ENCODE measurements at regions not wholly inside any gene's neighbourhood (a gene's known extent, or its start where the extent isn't known, plus 50 kb on each side); places are given as distances from the start of the nearest gene placed in this dataset.

- no peak overlapping the region for H3K4me3 Mint-ChIP-seq (ENCODE audit: low read depth)
- TF ChIP-seq CTCF (IDR thresholded peaks at IDR 0.05; ENCODE audit: unreplicated experiment): no peak
- no peaks in the 10 kb centered on the region for H3K36me3 Mint-ChIP-seq (ENCODE audit: insufficient read depth)
- H3K27ac Mint-ChIP-seq: peak overlapping the region; percentile 44
- H3K4me1 Mint-ChIP-seq (ENCODE audit: low read depth): peaks cover 1% of the 10 kb centered on the region
- peaks cover 41% of the 10 kb centered on the region for H3K27me3 Mint-ChIP-seq
- H3K9me3 Mint-ChIP-seq (ENCODE audit: low read depth): no peaks in the 10 kb centered on the region
- DNase-seq (ENCODE audit: low spot score, unreplicated experiment): no peak
Measured at GRCh38 chr11:134008634-134009071, 51.9 kb upstream of the IGSF9B start.

DNA sequence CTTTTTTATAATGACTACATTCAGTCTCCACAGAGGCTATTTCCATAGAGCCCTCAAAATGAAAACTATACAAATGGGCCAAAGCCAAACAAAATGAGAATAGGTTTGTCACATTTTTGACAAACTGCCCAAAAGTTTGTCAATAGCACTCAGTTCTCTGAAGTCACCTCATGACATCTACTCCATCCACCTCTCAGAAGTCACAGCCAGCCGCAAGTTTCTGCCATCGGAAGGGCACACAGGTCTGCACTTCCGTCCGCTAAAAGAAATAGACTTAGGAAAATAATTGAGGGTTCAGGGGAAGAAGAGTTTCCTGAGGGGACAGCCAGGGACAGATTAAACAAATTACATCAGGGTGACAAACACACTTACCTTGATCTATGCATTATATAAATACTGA lies 55.4 kb upstream of the JAM3 start:
- no peak for DNase-seq (ENCODE audit: low spot score, unreplicated experiment)
- H3K9me3 Mint-ChIP-seq (ENCODE audit: low read depth): no peaks in the 10 kb centered on the region
- peaks cover 73% of the 10 kb centered on the region for H3K27me3 Mint-ChIP-seq
- peaks cover 1% of the 10 kb centered on the region for H3K4me1 Mint-ChIP-seq (ENCODE audit: low read depth)
- no peak for TF ChIP-seq CTCF (IDR thresholded peaks at IDR 0.05; ENCODE audit: unreplicated experiment)
- H3K36me3 Mint-ChIP-seq (ENCODE audit: insufficient read depth): no peaks in the 10 kb centered on the region
- no peak overlapping the region for H3K4me3 Mint-ChIP-seq (ENCODE audit: low read depth)
- H3K27ac Mint-ChIP-seq: no peak overlapping the region

- Mint-ChIP-seq H3K27me3 (peaks cover 69% of the 10 kb centered on the region), H3K27ac (no peak overlapping the region), H3K4me3 (ENCODE audit: low read depth) (no peak overlapping the region), H3K4me1 (ENCODE audit: low read depth) (no peaks in the 10 kb centered on the region), H3K9me3 (ENCODE audit: low read depth) (no peaks in the 10 kb centered on the region), H3K36me3 (ENCODE audit: insufficient read depth) (no peaks in the 10 kb centered on the region)
- peak; percentile 49 for TF ChIP-seq CTCF (IDR thresholded peaks at IDR 0.05; ENCODE audit: unreplicated experiment)
- no peak for DNase-seq (ENCODE audit: low spot score, unreplicated experiment)
Measured at GRCh38 chr11:134014511-134014910, 54.4 kb upstream of the JAM3 start.

DNA sequence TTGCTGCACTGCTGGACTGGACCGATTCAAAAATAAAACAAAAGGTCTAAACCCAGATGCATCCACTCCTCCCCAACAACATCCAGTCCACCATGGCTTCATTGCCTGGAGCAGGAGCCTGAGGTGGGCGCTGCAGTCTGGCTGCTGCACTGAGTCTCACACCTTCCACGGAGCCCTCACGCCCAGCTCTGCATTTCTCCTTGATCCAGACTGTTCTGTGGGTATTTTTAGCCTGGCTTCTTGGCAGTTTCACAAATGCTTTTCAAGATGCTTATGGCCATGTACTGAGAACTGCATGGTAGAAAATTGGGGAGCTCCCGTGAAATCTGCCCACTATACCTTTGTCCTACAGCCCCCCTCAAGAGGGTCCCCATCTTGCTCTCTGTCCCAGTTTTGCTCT lies 53.3 kb upstream of the JAM3 start:
- no peak overlapping the region for H3K27ac Mint-ChIP-seq
- peaks cover 71% of the 10 kb centered on the region for H3K27me3 Mint-ChIP-seq
- H3K9me3 Mint-ChIP-seq (ENCODE audit: low read depth): no peaks in the 10 kb centered on the region
- no peak for TF ChIP-seq CTCF (IDR thresholded peaks at IDR 0.05; ENCODE audit: unreplicated experiment)
- no peaks in the 10 kb centered on the region for H3K4me1 Mint-ChIP-seq (ENCODE audit: low read depth)
- no peak overlapping the region for H3K4me3 Mint-ChIP-seq (ENCODE audit: low read depth)
- H3K36me3 Mint-ChIP-seq (ENCODE audit: insufficient read depth): no peaks in the 10 kb centered on the region
- no peak for DNase-seq (ENCODE audit: low spot score, unreplicated experiment)

DNA sequence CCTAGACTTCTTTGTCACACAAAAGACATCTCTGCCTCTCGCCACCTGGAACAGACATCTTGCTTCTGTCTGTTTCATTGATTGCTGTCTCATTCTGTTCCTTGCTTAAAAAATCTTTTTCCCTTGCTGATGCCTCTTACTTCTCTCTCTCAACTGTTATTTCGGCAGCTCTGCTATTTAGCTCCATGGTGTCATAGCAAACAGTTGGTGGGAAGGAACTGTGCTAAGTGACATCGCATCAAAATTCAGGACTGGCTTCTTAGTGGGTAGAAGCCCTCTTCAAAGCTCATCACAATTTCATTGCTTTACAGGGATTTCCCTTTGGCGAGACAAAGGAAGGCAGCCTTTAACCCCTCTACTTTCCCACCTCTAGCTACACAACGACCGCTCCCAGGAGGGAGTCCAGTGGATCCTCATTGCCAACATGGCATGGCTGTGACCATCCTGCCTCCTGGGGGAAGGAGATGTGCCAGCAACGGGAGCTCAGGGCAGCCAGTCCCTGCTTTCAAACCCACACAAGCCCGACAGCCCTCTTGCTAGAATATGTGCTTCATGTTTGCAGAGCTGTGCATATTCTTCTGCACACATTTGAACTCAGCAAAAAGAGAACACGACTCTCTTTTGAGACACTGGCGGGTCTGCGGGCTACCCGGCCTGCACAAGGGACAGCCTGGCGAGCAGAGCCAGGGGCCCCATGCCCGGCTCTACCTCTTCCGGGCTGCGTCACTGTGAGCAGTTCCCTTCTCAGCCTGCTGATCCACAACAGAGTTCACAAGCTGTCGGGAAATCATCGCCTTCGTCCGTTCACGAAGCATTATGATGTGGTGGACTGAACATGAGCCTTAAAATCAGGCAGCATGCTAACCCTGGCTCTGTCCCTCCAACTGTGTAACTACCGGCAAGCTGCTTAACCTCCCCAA lies 51.1 kb upstream of the JAM3 start:
- Mint-ChIP-seq H3K4me3 (ENCODE audit: low read depth) (no peak overlapping the region), H3K4me1 (ENCODE audit: low read depth) (no peaks in the 10 kb centered on the region), H3K27ac (no peak overlapping the region), H3K36me3 (ENCODE audit: insufficient read depth) (no peaks in the 10 kb centered on the region), H3K27me3 (peaks cover 58% of the 10 kb centered on the region), H3K9me3 (ENCODE audit: low read depth) (no peaks in the 10 kb centered on the region)
- no peak for TF ChIP-seq CTCF (IDR thresholded peaks at IDR 0.05; ENCODE audit: unreplicated experiment)
- DNase-seq (ENCODE audit: low spot score, unreplicated experiment): no peak
